ENCODE measurements at regions not wholly inside any gene's neighbourhood (a gene's known extent, or its start where the extent isn't known, plus 50 kb on each side); places are given as distances from the start of the nearest gene placed in this dataset.

GRCh38 chr5:20213803-20214202 lies 225.8 kb upstream of the CDH18 start:
- TF ChIP-seq, protein P1, sequence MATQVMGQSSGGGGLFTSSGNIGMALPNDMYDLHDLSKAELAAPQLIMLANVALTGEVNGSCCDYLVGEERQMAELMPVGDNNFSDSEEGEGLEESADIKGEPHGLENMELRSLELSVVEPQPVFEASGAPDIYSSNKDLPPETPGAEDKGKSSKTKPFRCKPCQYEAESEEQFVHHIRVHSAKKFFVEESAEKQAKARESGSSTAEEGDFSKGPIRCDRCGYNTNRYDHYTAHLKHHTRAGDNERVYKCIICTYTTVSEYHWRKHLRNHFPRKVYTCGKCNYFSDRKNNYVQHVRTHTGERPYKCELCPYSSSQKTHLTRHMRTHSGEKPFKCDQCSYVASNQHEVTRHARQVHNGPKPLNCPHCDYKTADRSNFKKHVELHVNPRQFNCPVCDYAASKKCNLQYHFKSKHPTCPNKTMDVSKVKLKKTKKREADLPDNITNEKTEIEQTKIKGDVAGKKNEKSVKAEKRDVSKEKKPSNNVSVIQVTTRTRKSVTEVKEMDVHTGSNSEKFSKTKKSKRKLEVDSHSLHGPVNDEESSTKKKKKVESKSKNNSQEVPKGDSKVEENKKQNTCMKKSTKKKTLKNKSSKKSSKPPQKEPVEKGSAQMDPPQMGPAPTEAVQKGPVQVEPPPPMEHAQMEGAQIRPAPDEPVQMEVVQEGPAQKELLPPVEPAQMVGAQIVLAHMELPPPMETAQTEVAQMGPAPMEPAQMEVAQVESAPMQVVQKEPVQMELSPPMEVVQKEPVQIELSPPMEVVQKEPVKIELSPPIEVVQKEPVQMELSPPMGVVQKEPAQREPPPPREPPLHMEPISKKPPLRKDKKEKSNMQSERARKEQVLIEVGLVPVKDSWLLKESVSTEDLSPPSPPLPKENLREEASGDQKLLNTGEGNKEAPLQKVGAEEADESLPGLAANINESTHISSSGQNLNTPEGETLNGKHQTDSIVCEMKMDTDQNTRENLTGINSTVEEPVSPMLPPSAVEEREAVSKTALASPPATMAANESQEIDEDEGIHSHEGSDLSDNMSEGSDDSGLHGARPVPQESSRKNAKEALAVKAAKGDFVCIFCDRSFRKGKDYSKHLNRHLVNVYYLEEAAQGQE (IDR thresholded peaks at IDR 0.05; ENCODE audit: low read depth) = no peak
- no peak for TF ChIP-seq NFIC (IDR thresholded peaks at IDR 0.05)
- TF ChIP-seq MAX (IDR thresholded peaks at IDR 0.05) = no peak
- no peak for TF ChIP-seq TAF1 (IDR thresholded peaks at IDR 0.05; ENCODE audit: low read depth)
- TF ChIP-seq TEAD4 (IDR thresholded peaks at IDR 0.05) = no peak
- TF ChIP-seq, protein P2, sequence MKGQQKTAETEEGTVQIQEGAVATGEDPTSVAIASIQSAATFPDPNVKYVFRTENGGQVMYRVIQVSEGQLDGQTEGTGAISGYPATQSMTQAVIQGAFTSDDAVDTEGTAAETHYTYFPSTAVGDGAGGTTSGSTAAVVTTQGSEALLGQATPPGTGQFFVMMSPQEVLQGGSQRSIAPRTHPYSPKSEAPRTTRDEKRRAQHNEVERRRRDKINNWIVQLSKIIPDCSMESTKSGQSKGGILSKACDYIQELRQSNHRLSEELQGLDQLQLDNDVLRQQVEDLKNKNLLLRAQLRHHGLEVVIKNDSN (IDR thresholded peaks at IDR 0.05) = no peak
- TF ChIP-seq EGR1 (IDR thresholded peaks at IDR 0.05) = no peak
- TF ChIP-seq CEBPB (IDR thresholded peaks at IDR 0.05) = no peak
- no peak for TF ChIP-seq ZBTB7A (IDR thresholded peaks at IDR 0.05; ENCODE audit: low read depth)
- TF ChIP-seq CREB1 (IDR thresholded peaks at IDR 0.05; ENCODE audit: low read depth) = no peak

DNA sequence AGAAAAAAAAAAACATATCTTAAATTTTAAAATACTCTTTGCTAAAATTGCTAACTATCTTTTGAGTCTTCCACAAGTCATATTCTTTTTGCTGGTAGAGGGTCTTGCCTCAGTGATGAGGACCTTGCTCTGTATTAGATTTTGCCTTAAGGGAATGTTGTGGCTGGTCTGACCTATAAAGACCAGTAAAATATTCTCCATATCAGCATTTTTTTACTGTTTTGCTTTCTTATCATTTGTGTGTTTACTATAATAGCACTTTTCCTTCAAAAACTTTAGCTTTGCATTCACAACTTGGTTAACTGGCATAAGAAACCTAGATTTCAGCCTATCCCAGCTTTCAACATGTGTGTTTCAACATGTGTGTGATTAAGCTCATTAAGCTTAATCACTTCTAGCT lies 224.7 kb upstream of the CDH18 start:
- TF ChIP-seq YY1 (IDR thresholded peaks at IDR 0.05; ENCODE audit: low read depth) (no peak), FOXM1 (IDR thresholded peaks at IDR 0.05; ENCODE audit: borderline replicate concordance, low read depth) (no peak), ZBTB7A (IDR thresholded peaks at IDR 0.05; ENCODE audit: low read depth) (no peak), NFIC (IDR thresholded peaks at IDR 0.05) (no peak), CREB1 (IDR thresholded peaks at IDR 0.05; ENCODE audit: low read depth) (no peak), TEAD4 (IDR thresholded peaks at IDR 0.05) (no peak), TCF12 (IDR thresholded peaks at IDR 0.05; ENCODE audit: low read depth) (no peak), RAD21 (IDR thresholded peaks at IDR 0.05; ENCODE audit: low read depth) (no peak), EP300 (IDR thresholded peaks at IDR 0.05; ENCODE audit: borderline replicate concordance) (no peak), TAF1 (IDR thresholded peaks at IDR 0.05; ENCODE audit: low read depth) (no peak), CEBPB (IDR thresholded peaks at IDR 0.05) (no peak), MAX (IDR thresholded peaks at IDR 0.05) (no peak), EGR1 (IDR thresholded peaks at IDR 0.05) (no peak)
- TF ChIP-seq, protein P1 (IDR thresholded peaks at IDR 0.05; ENCODE audit: low read depth) = no peak
- TF ChIP-seq, protein P2 (IDR thresholded peaks at IDR 0.05) = no peak

DNA sequence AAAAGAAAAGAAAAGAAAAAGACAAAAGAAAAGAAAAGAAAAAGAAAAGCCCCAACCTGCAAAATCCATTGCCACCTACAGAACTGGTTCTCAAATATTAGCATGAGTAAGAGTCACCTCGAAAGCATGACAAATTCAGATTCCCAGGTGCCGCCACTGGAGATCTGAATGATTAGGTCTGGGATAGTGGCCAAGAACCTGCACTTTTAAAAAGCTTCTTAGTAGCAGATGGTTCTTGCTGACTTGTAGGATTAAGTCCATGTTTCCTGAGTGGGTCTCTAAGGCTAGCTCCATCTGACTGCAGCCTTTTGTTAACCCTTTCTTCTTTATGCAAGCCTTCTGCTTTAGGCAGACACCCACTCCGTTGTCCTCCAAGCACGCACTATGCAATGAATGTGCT lies 178.5 kb upstream of the CDH18 start:
- TF ChIP-seq EP300 (IDR thresholded peaks at IDR 0.05; ENCODE audit: borderline replicate concordance) = no peak

GRCh38 chr5:20158006-20158405 lies 170.0 kb upstream of the CDH18 start:
- TF ChIP-seq FOXM1 (IDR thresholded peaks at IDR 0.05; ENCODE audit: borderline replicate concordance, low read depth) (no peak), RAD21 (IDR thresholded peaks at IDR 0.05; ENCODE audit: low read depth) (no peak), YY1 (IDR thresholded peaks at IDR 0.05; ENCODE audit: low read depth) (no peak), EP300 (IDR thresholded peaks at IDR 0.05; ENCODE audit: borderline replicate concordance) (no peak), TAF1 (IDR thresholded peaks at IDR 0.05; ENCODE audit: low read depth) (no peak), NFIC (IDR thresholded peaks at IDR 0.05) (no peak), EGR1 (IDR thresholded peaks at IDR 0.05) (no peak), CREB1 (IDR thresholded peaks at IDR 0.05; ENCODE audit: low read depth) (no peak)
- TF ChIP-seq, protein P2 (IDR thresholded peaks at IDR 0.05) = no peak
- TF ChIP-seq, protein P1 (IDR thresholded peaks at IDR 0.05; ENCODE audit: low read depth) = no peak

- TF ChIP-seq CEBPB (IDR thresholded peaks at IDR 0.05) (no peak), NFIC (IDR thresholded peaks at IDR 0.05) (no peak), EP300 (IDR thresholded peaks at IDR 0.05; ENCODE audit: borderline replicate concordance) (no peak), FOXM1 (IDR thresholded peaks at IDR 0.05; ENCODE audit: borderline replicate concordance, low read depth) (no peak), TAF1 (IDR thresholded peaks at IDR 0.05; ENCODE audit: low read depth) (no peak), MAX (IDR thresholded peaks at IDR 0.05) (no peak), TCF12 (IDR thresholded peaks at IDR 0.05; ENCODE audit: low read depth) (no peak), RAD21 (IDR thresholded peaks at IDR 0.05; ENCODE audit: low read depth) (no peak), YY1 (IDR thresholded peaks at IDR 0.05; ENCODE audit: low read depth) (no peak), EGR1 (IDR thresholded peaks at IDR 0.05) (no peak), TEAD4 (IDR thresholded peaks at IDR 0.05) (no peak), ZBTB7A (IDR thresholded peaks at IDR 0.05; ENCODE audit: low read depth) (no peak), CREB1 (IDR thresholded peaks at IDR 0.05; ENCODE audit: low read depth) (no peak)
- TF ChIP-seq, protein P1 (IDR thresholded peaks at IDR 0.05; ENCODE audit: low read depth) = no peak
- TF ChIP-seq, protein P2 (IDR thresholded peaks at IDR 0.05) = no peak
Measured at GRCh38 chr5:20157089-20157488, 169.1 kb upstream of the CDH18 start.

Measured in Ishikawa (cell line).